HG02798 (cell line): ENCODE measurements at regions not wholly inside any gene's neighbourhood (a gene's known extent, or its start where the extent isn't known, plus 50 kb on each side); places are given as distances from the start of the nearest gene placed in this dataset.

Experiments
- ATAC-seq: cut with Tn5 transposase; IDR thresholded peaks from one replicate; pipeline ENCODE4 v1.9.1; 2021; ENCODE audit warnings: mild to moderate bottlenecking; ENCODE audit not compliant: unreplicated experiment, poor library complexity

DNA sequence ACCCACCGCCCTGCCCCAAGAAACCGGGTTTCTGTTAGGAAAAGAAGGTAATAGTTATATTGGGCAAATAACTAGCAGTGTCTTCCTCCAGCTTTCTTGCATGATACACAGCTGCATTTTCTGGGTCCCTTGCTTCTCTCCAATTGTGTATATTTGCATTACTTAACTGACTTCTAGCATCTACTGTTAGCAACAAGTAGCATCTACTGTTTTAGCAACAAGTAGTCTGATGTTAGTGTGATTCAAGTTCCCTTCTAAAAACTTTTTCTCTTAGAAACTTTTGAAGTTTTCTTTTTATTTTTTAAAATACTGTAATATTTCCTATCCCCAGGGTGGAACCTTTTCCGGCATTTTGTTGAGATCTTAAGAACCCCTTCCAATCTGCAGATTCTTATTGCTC, 221.2 kb downstream of the CLIC5 start:
- no peak for ATAC-seq

- no peak for ATAC-seq
Measured at GRCh38 chr6:45791211-45792168, 224.2 kb downstream of the CLIC5 start.

- no peak for ATAC-seq
Measured at GRCh38 chr6:45789238-45789637, 226.4 kb downstream of the CLIC5 start.

- ATAC-seq, result no peak
Measured at GRCh38 chr6:45787384-45787783, 228.3 kb downstream of the CLIC5 start.

DNA sequence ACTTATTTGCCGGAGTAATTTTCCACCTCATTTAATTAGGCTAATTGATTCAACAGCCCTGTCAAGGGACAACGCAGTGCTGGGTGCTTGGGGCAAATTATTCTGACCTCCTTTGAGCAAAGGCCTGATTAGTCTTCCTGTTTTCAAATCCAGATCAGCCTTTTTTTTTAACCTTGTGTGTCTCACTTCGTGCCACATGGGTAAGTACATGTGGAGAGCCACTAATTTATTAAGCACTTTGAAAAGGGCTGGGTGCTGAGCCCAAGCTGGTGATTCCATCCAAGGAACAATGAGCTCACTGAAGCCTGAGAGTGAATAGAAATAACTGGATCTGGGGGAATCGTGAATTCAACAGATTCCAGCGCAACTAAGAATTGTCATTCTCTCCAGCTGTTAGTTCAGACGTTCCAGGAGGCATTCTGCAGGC, 229.3 kb downstream of the CLIC5 start:
- no peak for ATAC-seq

GRCh38 chr6:45784250-45784649, 231.4 kb downstream of the CLIC5 start:
- ATAC-seq, result no peak

- ATAC-seq, result no peak
Measured at GRCh38 chr6:45783716-45784115, 231.9 kb downstream of the CLIC5 start.

- no peak for ATAC-seq
Measured at GRCh38 chr6:45781890-45782289, 233.8 kb downstream of the CLIC5 start.

DNA sequence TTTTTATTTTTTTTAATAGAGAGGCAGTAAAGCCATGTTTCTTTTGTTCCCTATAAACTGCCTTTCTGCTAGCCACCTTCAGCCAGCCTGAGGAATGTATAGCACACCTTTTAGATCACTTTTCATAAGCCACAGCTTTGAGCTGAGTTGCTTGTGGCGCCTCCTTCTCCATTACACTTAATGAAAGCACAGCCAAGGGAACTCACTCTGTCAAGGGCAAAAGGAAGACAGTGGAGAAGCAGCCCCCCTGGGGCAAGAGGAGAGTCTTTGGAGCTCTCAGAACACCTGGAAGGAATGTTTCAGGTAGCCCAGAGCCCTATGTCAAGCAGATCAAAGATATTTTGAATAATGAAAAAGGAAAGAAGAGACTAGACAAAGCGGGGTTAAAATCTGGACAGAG, 235.1 kb downstream of the CLIC5 start:
- no peak for ATAC-seq

- ATAC-seq, result no peak
Measured at GRCh38 chr6:45775026-45775697, 240.5 kb downstream of the CLIC5 start.

DNA sequence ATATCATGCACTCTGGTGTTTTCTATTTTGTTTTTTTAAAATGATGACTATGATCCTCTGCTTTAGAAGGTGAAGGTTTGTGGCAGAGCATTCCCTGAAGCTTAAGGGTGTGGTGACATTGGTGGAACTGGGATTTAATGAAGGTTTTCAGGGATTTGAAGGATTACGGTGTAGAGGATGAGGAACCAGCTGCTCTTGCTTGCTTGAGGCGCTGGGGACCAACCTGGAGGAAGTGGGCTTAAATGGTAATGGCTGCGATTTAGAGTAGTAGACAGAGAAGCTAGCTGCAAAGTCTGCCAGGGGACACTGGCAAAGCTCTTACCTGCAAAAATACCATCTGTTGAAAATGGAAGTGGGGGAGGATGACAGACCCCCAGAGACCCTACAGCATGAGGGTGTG, 241.8 kb downstream of the CLIC5 start:
- no peak for ATAC-seq

GRCh38 chr6:45772886-45773495, 242.7 kb downstream of the CLIC5 start:
- no peak for ATAC-seq

DNA sequence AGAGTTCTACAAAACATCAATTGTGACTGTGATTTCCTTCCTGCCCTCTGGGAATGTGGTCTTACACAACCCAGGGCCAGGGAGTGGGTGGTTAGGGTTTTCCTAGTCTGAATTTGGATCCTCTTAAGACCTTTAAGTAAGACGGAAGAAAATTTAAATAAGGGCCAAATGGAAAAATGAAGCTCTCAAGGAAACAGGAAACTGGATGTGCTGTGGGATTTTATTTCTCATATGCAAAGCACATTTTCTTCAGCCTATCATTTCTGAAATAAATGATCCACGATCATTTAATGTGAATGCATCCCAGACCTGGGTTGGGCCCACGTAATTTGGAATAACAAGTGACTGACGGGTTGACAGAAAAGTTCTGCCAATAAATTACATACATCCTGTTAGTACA, 243.6 kb downstream of the CLIC5 start:
- no peak for ATAC-seq

- no peak for ATAC-seq
Measured at GRCh38 chr6:45763281-45763680, 252.4 kb downstream of the CLIC5 start.

DNA sequence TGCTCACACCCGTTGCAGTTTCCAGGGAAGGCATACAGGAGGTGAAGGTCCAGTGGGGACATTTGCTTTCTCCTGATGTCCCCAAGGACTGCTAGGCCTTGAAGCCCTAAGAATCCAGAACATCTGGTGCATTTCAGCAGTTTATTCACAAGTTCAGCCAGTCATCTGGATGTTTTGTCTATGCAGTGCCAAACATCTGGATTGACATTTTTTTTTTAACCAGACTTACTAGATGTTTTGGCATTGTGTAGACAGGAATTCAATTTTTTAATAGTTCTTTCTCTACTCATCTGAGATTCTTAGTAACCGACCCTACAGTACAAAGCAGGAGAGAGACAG, 256.2 kb downstream of the CLIC5 start:
- no peak for ATAC-seq

DNA sequence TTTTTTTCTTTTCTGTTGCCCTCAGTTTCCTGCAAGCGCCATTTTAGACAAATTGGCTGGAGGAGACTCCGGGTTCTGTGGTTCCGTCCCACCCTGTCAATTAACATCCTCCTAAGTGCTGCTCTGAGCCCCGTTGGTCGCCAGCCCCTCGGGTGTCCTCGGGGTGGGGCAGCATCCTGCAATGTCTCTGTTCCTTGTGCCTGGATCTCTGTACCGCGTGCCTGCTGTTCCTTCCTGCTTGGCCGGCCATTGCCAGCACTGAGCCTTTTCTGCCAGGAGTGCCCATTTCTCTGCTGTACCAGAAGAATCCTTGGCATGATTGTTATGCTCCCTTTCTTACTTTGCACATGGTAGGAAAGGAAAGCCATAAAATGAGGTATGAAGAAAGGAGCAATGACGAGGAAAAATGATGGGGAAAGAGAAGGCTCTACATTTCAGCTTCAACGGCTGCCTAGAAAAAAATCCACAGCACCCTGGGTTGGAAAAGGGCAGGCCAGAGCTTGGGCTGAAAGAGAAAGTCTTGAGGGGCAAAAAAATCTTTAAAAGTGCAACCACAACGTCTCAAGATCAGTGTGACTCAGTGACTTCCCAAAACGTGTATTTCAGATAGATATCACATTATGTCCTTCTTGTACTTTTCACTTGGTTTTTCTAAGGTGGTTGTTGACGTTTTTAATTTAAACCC, 256.7 kb downstream of the CLIC5 start:
- no peak for ATAC-seq

- no peak for ATAC-seq
Measured at GRCh38 chr6:45757443-45758130, 258.1 kb downstream of the CLIC5 start.

GRCh38 chr6:45756606-45757005, 259.1 kb downstream of the CLIC5 start:
- no peak for ATAC-seq

GRCh38 chr6:45754432-45754831, 261.2 kb downstream of the CLIC5 start:
- no peak for ATAC-seq

DNA sequence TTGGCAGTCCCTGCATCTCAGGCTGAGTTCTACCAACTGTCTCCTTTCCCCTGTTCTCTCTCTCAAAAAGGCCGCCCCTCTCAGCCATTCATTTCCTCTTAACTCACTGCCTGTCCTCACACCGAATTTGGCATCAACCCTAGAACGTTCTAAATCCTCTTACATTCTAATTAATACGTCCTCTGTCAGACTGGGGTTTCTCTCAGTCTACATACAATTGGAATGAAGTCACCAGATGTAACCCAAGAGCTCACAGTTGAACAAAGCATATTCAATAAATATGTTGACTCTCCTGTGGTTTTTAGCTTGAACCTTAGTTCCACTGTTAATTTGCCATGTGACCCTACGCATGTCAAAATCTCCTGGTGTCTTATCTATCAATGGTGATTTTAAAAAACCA, 269.6 kb downstream of the CLIC5 start:
- ATAC-seq, result no peak
